ENCODE measurements at regions not wholly inside any gene's neighbourhood (a gene's known extent, or its start where the extent isn't known, plus 50 kb on each side); places are given as distances from the start of the nearest gene placed in this dataset.

DNA sequence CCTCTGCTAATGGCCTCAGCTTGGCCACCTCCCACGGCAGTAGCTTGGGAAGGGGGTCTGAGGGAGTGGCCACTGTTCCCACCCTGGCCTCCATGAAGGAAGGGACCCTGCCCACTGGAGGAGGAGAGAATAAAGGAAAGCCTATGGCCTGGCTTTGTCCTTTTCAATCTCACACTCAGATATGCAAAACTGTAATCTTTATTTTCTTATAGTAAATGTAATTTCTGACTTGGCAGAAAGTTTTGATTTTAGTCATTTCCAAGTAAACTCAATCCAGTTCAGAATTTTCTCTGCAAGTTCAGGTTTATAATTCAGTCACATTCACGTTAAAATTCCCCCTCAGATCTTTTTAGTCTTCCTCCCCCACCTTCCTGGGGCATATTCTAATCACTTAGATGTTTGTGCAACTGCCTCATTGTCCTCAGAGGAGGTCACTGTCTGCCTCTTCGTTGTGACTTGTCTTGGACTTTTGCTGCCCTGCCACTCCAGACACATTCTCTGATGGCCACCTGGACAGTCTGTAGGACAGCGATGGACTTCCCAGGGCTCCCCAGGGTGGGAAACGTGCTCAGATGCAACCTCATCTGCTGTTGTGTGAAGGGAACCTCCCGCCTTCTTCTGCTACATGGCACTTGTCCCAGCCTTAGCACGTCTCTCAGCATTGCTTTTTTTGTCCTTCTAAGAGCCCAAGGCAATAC, 222.8 kb upstream of the TBL1XR1 start:
- TF ChIP-seq POLR2A (IDR thresholded peaks at IDR 0.05; ENCODE audit: low read depth, low read length): no peak
- TF ChIP-seq POLR2AphosphoS5 (IDR thresholded peaks at IDR 0.05; ENCODE audit: low read depth, low read length): no peak
- no peak for TF ChIP-seq TAF1 (IDR thresholded peaks at IDR 0.05; ENCODE audit: low read depth, low read length)
- TF ChIP-seq PAX5 (IDR thresholded peaks at IDR 0.05; ENCODE audit: insufficient read depth, low read length, severe bottlenecking): no peak

Measured in GM12891 (cell line).